ENCODE measurements at regions not wholly inside any gene's neighbourhood (a gene's known extent, or its start where the extent isn't known, plus 50 kb on each side); places are given as distances from the start of the nearest gene placed in this dataset.

GRCh38 chr14:97023871-97024270 lies 226.7 kb downstream of the VRK1 start:
- ATAC-seq (no peak), DNase-seq (no peak)
- intact Hi-C loops (cut with DNase I, micrococcal nuclease): no loop called here

GRCh38 chr14:97024300-97024699 lies 227.1 kb downstream of the VRK1 start:
- no peak for ATAC-seq
- no peak for DNase-seq
- intact Hi-C loops (cut with DNase I, micrococcal nuclease): no loop called here

GRCh38 chr14:97025722-97026121 lies 228.5 kb downstream of the VRK1 start:
- intact Hi-C loops (cut with DNase I, micrococcal nuclease): no loop called here
- DNase-seq (peak in 1 of 2 donors; percentile 5), ATAC-seq (no peak)

GRCh38 chr14:97027256-97027999 lies 230.2 kb downstream of the VRK1 start:
- ATAC-seq (no peak), DNase-seq (no peak)
- intact Hi-C loops (cut with DNase I, micrococcal nuclease): no loop called here

- intact Hi-C loops (cut with DNase I, micrococcal nuclease): no loop called here
- ATAC-seq (no peak), DNase-seq (no peak)
Measured at GRCh38 chr14:97028382-97028781, 231.2 kb downstream of the VRK1 start.

GRCh38 chr14:97029800-97030199 lies 232.6 kb downstream of the VRK1 start:
- ATAC-seq: no peak

GRCh38 chr14:97031530-97031929 lies 234.3 kb downstream of the VRK1 start:
- intact Hi-C loops (cut with DNase I, micrococcal nuclease): no loop called here

More at GRCh38 chr14:97029800-97030199, 232.6 kb downstream of the VRK1 start:
- intact Hi-C loops (cut with DNase I, micrococcal nuclease): no loop called here
- no peak for DNase-seq

GRCh38 chr14:97033556-97034081 lies 236.4 kb downstream of the VRK1 start:
- ATAC-seq (no peak), DNase-seq (no peak)
- intact Hi-C loops (cut with DNase I, micrococcal nuclease): no loop called here

More at GRCh38 chr14:97031530-97031929, 234.3 kb downstream of the VRK1 start:
- ATAC-seq (no peak), DNase-seq (no peak)

- ATAC-seq (no peak), DNase-seq (no peak)
- intact Hi-C loops (cut with DNase I, micrococcal nuclease): no loop called here
Measured at GRCh38 chr14:97036086-97036852, 239.1 kb downstream of the VRK1 start.

- intact Hi-C loops (cut with DNase I, micrococcal nuclease): no loop called here
- DNase-seq (no peak), ATAC-seq (no peak)
Measured at GRCh38 chr14:97039717-97040363, 242.7 kb downstream of the VRK1 start.

GRCh38 chr14:97046967-97047366 lies 249.8 kb downstream of the VRK1 start:
- ATAC-seq (no peak), DNase-seq (no peak)
- intact Hi-C loops (cut with DNase I, micrococcal nuclease): no loop called here

- no peak for ATAC-seq
- intact Hi-C loops (cut with DNase I, micrococcal nuclease): no loop called here
- no peak for DNase-seq
Measured at GRCh38 chr14:97052001-97052400, 254.8 kb downstream of the VRK1 start.

- ATAC-seq (no peak), DNase-seq (no peak)
- intact Hi-C loops (cut with DNase I, micrococcal nuclease): no loop called here
Measured at GRCh38 chr14:97053941-97054340, 256.8 kb downstream of the VRK1 start.

- intact Hi-C loops (cut with DNase I, micrococcal nuclease): no loop called here
- no peak for DNase-seq
- ATAC-seq: no peak
Measured at GRCh38 chr14:97055355-97055754, 258.2 kb downstream of the VRK1 start.

- no peak for ATAC-seq
- intact Hi-C loops (cut with DNase I, micrococcal nuclease): no loop called here
- DNase-seq: no peak
Measured at GRCh38 chr14:97056086-97056485, 258.9 kb downstream of the VRK1 start.

- ATAC-seq (no peak), DNase-seq (no peak)
- intact Hi-C loops (cut with DNase I, micrococcal nuclease): no loop called here
Measured at GRCh38 chr14:97057238-97058073, 260.3 kb downstream of the VRK1 start.

- DNase-seq (no peak), ATAC-seq (no peak)
- intact Hi-C loops (cut with DNase I, micrococcal nuclease): no loop called here
Measured at GRCh38 chr14:97058074-97058467, 260.9 kb downstream of the VRK1 start.

- DNase-seq (no peak), ATAC-seq (no peak)
- intact Hi-C loops (cut with DNase I, micrococcal nuclease): no loop called here
Measured at GRCh38 chr14:97058589-97058988, 261.4 kb downstream of the VRK1 start.

- DNase-seq: peak in 1 of 2 donors; percentile 7
- ATAC-seq: no peak
- intact Hi-C loops (cut with DNase I, micrococcal nuclease): no loop called here
Measured at GRCh38 chr14:97061198-97061597, 264.0 kb downstream of the VRK1 start.
